Activated CD8-positive, alpha-beta memory T cell treated with anti-CD3 and anti-CD28 coated beads for 24 hours (primary cell): ENCODE measurements at regions not wholly inside any gene's neighbourhood (a gene's known extent, or its start where the extent isn't known, plus 50 kb on each side); places are given as distances from the start of the nearest gene placed in this dataset.

ENCODE experiments used
- DNase-seq: peaks from one replicate; pipeline ENCODE4 v3.0.0-alpha.2; 2020

- no peak for DNase-seq
Measured at GRCh38 chr12:20278276-20278675, 90.1 kb upstream of the PDE3A start.

GRCh38 chr12:20280515-20280914 lies 87.8 kb upstream of the PDE3A start:
- DNase-seq: no peak

- DNase-seq: no peak
Measured at GRCh38 chr12:20282401-20282800, 85.9 kb upstream of the PDE3A start.

GRCh38 chr12:20283482-20283881 lies 84.9 kb upstream of the PDE3A start:
- DNase-seq: no peak

GRCh38 chr12:20289520-20289919 lies 78.8 kb upstream of the PDE3A start:
- DNase-seq: no peak

- DNase-seq: no peak
Measured at GRCh38 chr12:20300457-20300856, 67.9 kb upstream of the PDE3A start.

- DNase-seq: no peak
Measured at GRCh38 chr12:20305470-20305869, 62.9 kb upstream of the PDE3A start.

GRCh38 chr12:20309504-20310148 lies 58.7 kb upstream of the PDE3A start:
- DNase-seq: no peak

GRCh38 chr12:20314328-20314727 lies 54.0 kb upstream of the PDE3A start:
- no peak for DNase-seq

- DNase-seq: no peak
Measured at GRCh38 chr12:20317554-20317953, 50.8 kb upstream of the PDE3A start.
